KMS-11 (cell line): ENCODE measurements at regions not wholly inside any gene's neighbourhood (a gene's known extent, or its start where the extent isn't known, plus 50 kb on each side); places are given as distances from the start of the nearest gene placed in this dataset.

Experiments
- H2AFZ ChIP-seq: fragments of 200-600 bp; sonication (generic); 2 replicates; pipeline ENCODE4 v1.6.1; 2016; ENCODE audit warnings: antibody characterized with exemption, mixed run types, low read depth
- H3K27ac ChIP-seq: fragments of 200-600 bp; sonication (generic); 2 replicates; pipeline ENCODE4 v1.6.1; 2016; ENCODE audit warnings: mild to moderate bottlenecking, mixed run types
- H3K27me3 ChIP-seq: fragments of 200-600 bp; sonication (generic); 2 replicates; pipeline ENCODE4 v1.6.1; 2017; ENCODE audit warnings: mild to moderate bottlenecking, low read depth, mixed run types, moderate library complexity; ENCODE audit not compliant: insufficient read depth
- H3K36me3 ChIP-seq: fragments of 200-600 bp; sonication (generic); 2 replicates; pipeline ENCODE4 v1.6.1; 2017; ENCODE audit warnings: mild to moderate bottlenecking, mixed run types; ENCODE audit not compliant: insufficient read depth
- H3K4me1 ChIP-seq: fragments of 200-600 bp; sonication (generic); 2 replicates; pipeline ENCODE4 v1.6.1; 2016; ENCODE audit warnings: mild to moderate bottlenecking, low read depth, mixed run types; ENCODE audit not compliant: poor library complexity, severe bottlenecking
- H3K4me2 ChIP-seq: fragments of 200-600 bp; sonication (generic); 2 replicates; pipeline ENCODE4 v1.7.0; 2016; ENCODE audit warnings: mild to moderate bottlenecking, mixed run types
- H3K4me3 ChIP-seq: fragments of 200-600 bp; sonication (generic); IDR thresholded peaks from 2 replicates; pipeline ENCODE4 v1.6.1; 2017; ENCODE audit warnings: low read depth, low read length, mixed read lengths; ENCODE audit not compliant: insufficient read depth
- H3K79me2 ChIP-seq: fragments of 200-600 bp; sonication (generic); 2 replicates; pipeline ENCODE4 v1.6.1; 2016; ENCODE audit warnings: low read depth, mixed run types; ENCODE audit not compliant: insufficient read depth
- H3K9ac ChIP-seq: fragments of 200-600 bp; sonication (generic); 2 replicates; pipeline ENCODE4 v1.6.1; 2016; ENCODE audit warnings: mild to moderate bottlenecking, mixed run types
- H4K20me1 ChIP-seq: fragments of 200-600 bp; sonication (generic); 2 replicates; pipeline ENCODE4 v1.6.1; 2016; ENCODE audit warnings: mild to moderate bottlenecking, mixed run types; ENCODE audit not compliant: insufficient read depth
- TF ChIP-seq, protein P1 (sequence below): fragments of 200-600 bp; sonication (generic); conservative IDR thresholded peaks from 2 replicates; pipeline ENCODE4 v1.6.1; 2017; ENCODE audit warnings: low read depth, mild to moderate bottlenecking, antibody characterized with exemption, low read length, moderate library complexity, mixed read lengths

DNA sequence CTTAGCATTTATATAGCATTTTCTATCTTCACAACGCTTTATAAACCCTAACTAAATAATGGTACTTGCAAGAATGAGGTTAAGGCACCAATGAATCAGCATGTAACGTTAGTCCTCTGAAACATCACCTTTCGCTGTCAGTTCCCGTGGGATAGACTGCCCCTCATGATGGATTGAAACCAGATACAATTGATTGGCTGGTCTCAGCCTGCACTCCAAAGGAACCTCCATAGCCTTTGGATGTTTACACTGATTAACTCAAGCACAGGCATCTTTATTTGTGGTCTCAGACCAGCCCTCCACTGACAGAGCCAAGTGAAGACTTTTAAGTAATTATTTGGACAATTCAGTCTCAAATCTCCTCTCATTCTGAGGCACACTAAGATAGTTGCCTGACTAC, 1339.4 kb upstream of the WWC1 start:
- TF ChIP-seq, protein P1, sequence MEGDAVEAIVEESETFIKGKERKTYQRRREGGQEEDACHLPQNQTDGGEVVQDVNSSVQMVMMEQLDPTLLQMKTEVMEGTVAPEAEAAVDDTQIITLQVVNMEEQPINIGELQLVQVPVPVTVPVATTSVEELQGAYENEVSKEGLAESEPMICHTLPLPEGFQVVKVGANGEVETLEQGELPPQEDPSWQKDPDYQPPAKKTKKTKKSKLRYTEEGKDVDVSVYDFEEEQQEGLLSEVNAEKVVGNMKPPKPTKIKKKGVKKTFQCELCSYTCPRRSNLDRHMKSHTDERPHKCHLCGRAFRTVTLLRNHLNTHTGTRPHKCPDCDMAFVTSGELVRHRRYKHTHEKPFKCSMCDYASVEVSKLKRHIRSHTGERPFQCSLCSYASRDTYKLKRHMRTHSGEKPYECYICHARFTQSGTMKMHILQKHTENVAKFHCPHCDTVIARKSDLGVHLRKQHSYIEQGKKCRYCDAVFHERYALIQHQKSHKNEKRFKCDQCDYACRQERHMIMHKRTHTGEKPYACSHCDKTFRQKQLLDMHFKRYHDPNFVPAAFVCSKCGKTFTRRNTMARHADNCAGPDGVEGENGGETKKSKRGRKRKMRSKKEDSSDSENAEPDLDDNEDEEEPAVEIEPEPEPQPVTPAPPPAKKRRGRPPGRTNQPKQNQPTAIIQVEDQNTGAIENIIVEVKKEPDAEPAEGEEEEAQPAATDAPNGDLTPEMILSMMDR, result no peak
- H3K4me2 ChIP-seq, result no peak overlapping the region
- no peaks in the 10 kb centered on the region for H3K36me3 ChIP-seq

DNA sequence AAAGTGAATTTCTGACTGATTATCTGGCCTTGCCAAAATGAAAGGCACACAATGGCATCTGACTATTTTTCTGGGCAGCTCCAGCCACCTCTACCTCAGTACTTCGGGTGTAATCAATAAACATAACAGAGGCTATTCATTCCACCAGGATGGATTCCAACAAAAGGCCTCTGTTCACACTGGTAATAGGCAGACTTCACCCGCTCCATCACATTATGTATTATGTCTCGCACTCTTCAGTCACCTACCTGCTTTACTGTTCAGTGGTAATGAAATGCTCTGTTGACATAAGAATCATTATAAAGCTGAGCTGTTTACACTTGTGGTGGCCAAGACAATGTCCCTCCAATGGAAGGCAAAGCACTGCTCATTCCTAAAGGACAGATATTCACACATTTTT, 1333.7 kb upstream of the WWC1 start:
- H3K9ac ChIP-seq, result no peak overlapping the region
- H3K79me2 ChIP-seq, result no peaks in the 10 kb centered on the region
- H3K27me3 ChIP-seq, result no peaks in the 10 kb centered on the region
- no peaks in the 10 kb centered on the region for H3K36me3 ChIP-seq
- no peak overlapping the region for H2AFZ ChIP-seq
- TF ChIP-seq, protein P1, result no peak
- H4K20me1 ChIP-seq, result no peaks in the 10 kb centered on the region
- H3K4me3 ChIP-seq, result no peak overlapping the region
- no peaks in the 10 kb centered on the region for H3K4me1 ChIP-seq
- H3K27ac ChIP-seq, result no peak overlapping the region
- H3K4me2 ChIP-seq, result no peak overlapping the region

More for the DNA sequence above, 1339.4 kb upstream of the WWC1 start:
- Histone ChIP-seq H3K9ac (no peak overlapping the region), H4K20me1 (no peaks in the 10 kb centered on the region), H3K4me1 (no peaks in the 10 kb centered on the region), H3K27me3 (no peaks in the 10 kb centered on the region), H2AFZ (no peak overlapping the region), H3K79me2 (no peaks in the 10 kb centered on the region), H3K4me3 (no peak overlapping the region), H3K27ac (no peak overlapping the region)

DNA sequence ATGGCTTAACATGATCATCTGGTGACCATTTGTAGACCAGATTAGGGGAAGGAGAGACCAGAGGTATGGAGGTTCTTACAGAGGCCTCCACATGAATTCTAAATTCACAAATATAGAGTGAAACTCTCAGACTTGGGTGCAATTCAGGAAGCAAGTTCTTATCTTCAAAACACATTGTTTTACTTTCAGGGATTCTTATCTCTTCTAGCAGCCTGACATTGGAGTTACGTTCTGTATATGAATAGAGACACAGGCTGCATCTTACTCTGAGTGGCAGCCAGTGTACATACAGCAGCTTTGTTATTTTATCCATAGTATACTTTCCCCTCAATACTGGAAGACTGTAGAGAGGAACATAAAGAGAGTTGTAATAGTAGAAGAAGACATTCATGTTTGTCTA, 1331.7 kb upstream of the WWC1 start:
- no peak overlapping the region for H3K4me2 ChIP-seq
- no peak overlapping the region for H2AFZ ChIP-seq
- TF ChIP-seq, protein P1, result no peak
- H3K27ac ChIP-seq, result no peak overlapping the region
- no peak overlapping the region for H3K9ac ChIP-seq
- H4K20me1 ChIP-seq, result no peaks in the 10 kb centered on the region
- H3K4me1 ChIP-seq, result no peaks in the 10 kb centered on the region
- no peaks in the 10 kb centered on the region for H3K79me2 ChIP-seq
- H3K27me3 ChIP-seq, result no peaks in the 10 kb centered on the region
- H3K36me3 ChIP-seq, result no peaks in the 10 kb centered on the region
- no peak overlapping the region for H3K4me3 ChIP-seq

DNA sequence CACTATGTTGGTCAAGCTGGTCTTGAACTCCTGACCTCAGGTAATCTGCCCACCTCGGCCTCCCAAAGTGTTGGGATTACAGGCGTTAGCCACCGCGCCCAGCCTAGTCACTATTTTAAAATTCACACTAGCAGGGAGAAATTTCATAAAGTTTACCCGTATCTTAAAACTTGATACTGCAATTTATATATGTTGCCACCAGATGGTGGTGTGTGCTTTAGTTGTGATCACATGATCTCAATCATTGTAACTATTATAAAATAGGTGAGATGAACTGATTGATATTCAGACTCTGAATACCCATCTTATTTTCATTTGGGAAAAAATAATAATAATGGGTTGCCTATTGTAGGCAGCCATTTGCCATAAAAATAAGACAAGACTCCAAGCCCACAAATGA, 1330.4 kb upstream of the WWC1 start:
- TF ChIP-seq, protein P1, result peak; percentile 39; the same call in 1 of the 2 replicates
- Histone ChIP-seq H3K79me2 (no peaks in the 10 kb centered on the region), H3K27me3 (no peaks in the 10 kb centered on the region), H3K9ac (no peak overlapping the region), H4K20me1 (no peaks in the 10 kb centered on the region), H3K4me3 (no peak overlapping the region), H3K27ac (no peak overlapping the region), H3K4me1 (no peaks in the 10 kb centered on the region), H3K36me3 (no peaks in the 10 kb centered on the region), H3K4me2 (no peak overlapping the region), H2AFZ (no peak overlapping the region)
